ENCODE measurements at regions not wholly inside any gene's neighbourhood (a gene's known extent, or its start where the extent isn't known, plus 50 kb on each side); places are given as distances from the start of the nearest gene placed in this dataset.

DNA sequence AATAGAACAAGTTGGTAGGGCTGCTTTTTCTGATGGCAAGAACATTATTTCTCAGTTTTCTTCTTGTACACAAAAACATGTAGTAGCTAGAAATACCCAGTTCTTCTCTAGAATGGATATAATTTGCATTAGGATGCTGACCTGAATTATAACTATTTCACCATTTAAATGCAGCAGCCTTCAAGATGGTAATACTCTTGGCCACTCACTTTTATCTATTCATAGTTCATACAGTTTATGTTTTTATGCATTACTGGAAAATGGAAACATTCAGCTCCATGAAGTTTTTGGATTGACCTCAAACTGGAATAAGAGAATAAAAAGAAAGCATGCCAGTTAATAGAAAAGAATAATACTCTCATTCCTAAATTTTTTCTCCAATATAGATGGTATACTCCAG is 487.4 kb downstream of the PABPC4L start:
- no peak for FAIRE-seq

DNA sequence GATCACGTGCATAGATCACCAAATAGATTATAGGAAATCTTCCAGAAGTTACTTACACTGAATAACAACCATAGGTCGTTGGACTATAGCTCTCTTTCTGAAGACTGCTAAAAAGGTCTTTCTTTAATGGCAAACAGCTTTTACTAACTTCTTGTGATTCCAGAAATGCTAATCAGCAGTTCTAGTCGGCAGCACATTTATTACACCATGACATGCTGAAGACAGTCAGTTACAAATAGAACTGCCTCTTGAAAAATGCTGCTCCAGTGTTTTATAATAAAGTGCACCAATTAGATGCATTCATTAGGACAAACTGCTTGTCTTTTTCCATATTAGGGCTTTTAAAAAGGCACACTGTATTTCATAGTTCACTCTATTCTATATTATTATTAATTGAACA is 488.2 kb downstream of the PABPC4L start:
- FAIRE-seq: no peak

DNA sequence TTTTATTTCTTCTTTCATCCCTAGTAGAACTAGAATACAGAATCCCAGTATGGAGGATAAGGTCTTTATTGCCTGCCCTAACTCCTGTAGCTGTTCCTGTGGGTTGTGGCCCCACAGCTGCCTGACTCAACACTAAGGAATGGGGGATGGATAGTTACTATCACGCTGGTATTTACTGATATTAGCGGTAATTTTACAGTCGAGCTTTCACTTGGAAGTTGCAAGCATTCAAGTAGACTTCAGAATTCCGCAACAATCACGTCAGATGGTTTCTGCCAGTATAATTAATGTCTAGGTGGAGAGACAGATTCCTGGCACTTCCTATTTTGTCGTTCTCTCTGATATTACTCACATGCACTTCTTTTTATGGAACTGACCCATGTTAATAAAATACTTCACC is 489.8 kb downstream of the PABPC4L start:
- no peak for FAIRE-seq

DNA sequence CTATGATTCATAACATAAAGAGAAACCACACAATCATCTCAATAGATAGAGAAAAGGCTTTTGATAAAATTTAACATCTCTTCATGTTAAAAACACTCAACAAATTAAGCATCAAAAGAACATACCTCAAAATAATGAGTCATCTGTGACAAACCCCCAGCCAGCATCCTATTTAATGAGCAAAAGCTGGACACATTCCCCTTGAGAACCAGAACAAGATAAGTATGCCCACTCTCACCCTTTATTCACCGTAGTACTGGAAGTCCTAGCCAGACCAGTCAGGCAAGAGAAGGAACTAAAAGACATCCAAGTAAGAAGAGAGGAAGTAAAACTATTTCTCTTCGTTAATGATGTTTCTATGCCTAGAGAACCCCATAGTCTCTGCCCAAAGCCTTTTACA is 507.2 kb downstream of the PABPC4L start:
- no peak for FAIRE-seq

DNA sequence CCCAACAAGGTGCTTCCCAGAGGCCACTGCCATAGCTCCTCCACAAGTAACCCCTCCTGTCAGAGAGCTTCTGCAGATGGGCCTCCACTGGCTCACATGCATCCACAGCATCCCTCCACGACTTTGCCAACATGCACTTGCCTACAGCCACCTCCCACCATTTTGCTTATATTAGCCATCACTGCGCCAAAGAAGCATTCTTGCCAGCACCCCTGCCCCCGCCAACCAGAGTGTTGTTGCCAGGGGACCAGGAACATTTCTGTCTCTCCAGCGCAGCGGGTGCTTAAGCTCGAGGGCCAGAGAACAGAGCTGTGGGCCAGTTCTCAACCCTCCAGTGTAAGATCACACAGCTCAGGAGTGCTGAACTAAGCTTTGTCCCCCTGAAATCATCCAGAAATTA is 517.6 kb downstream of the PABPC4L start:
- no peak for FAIRE-seq

DNA sequence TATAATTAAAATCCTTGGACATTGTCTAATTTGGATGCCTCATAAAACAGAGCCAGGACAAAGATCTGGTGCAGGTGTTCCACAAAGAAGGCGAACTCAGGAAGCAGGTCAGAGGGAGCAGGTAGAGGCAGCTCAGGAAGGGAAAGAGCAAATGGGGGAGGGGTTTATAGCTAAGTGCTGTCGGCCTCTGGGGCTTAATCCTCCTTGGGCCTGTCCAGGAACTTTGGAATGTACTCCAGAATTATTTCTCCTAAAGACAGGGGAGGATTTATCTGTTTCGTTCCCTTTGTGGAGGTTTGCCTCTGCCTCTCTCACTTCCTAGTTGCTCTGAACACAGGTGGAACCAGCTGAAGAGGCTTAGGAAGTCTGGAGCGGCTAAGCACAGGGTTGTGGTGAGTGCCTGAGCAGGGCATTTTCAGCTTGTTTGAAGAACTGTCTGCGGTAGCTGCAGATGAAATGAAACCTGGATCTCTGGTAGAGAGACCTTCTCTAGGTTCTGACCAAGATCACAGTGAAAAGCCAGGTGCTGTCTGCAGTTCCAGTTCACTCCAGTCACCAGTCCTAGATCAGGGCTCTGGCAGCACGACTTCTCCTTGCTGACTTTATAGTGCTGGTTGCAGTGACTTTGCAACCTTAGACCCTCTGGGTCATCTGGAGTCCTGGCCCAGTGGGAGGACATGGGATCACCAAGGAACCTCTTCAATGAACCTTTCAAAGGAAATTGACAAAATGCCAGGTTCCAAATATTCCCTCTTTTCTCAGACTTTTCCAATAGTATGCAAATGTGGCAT is 519.2 kb downstream of the PCDH10 start:
- FAIRE-seq: no peak

DNA sequence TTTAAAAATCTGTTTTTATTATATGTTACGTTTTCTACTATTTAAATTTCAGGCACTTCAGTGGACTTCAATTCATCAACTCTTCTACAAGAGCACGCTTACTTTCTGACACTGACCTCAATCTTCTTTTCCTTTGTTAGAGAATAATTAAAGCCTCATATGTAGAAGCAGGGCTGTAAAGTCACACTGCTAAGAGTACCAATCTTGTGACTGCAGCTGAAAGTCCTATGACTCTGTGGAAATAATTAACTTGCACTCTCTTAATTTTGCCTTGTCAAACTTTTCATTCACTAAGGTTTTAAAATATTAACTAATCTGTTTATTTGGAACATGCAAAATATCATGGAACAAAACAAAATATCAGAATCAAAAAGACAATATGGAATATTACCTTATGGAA is 498.1 kb downstream of the PCDH10 start:
- no peak for FAIRE-seq

DNA sequence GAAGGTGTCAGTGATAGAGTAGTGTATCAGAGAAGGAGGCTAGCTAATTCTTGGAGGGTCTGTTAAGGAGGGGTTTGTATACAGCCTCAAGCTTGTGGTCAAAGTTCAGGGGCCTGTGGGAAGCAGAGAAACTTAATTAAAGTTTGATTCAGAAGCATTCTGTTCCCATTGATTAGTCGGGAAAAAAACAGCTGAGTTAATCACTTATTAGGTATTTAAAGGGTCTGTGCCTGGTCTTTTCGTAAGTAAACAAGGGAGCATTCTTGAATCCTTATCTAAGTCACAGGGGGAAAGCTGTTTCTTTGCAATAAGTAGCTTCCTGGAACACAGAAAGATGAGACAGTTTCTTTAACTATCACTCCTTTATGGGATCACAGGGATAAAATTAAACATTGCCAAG is 492.1 kb downstream of the PCDH10 start:
- no peak for FAIRE-seq

DNA sequence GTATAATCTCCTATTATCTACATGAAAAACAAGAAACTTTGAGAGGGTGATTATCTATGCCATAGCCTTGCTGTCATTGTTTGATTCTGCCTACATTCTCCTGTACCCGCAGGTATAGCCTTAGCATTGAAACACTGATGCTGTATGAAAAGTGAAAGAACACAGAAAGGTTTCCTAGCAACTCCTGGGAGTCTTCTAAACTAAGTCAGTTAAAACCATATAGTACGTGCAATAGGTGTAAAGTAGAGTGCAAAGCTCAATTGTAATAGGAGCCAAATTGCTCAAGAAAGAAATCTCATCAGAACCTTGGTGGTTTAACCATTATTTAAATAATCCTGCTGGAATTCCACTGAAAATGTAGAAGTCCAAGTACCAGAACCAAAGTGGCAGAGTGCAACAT is 489.7 kb downstream of the PCDH10 start:
- FAIRE-seq: no peak

DNA sequence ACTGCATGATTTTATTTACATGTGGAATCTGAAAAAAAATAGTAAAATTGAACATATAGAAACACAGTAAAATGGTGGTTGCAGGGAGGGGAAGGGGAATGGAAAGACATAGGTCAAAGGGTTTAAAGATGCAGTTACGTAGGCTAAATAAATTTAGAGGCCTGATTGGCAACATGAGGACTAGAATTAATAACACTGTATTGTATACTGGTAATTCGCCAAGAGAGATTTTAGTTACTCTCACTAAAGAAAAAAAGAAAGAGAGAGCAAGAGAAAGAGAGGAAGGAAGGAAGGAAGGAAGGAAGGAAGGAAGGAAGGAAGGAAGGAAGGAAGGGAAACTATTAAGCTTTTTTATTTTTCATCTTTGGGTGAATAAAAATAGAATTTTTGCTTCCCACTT is 488.1 kb downstream of the PCDH10 start:
- no peak for FAIRE-seq

DNA sequence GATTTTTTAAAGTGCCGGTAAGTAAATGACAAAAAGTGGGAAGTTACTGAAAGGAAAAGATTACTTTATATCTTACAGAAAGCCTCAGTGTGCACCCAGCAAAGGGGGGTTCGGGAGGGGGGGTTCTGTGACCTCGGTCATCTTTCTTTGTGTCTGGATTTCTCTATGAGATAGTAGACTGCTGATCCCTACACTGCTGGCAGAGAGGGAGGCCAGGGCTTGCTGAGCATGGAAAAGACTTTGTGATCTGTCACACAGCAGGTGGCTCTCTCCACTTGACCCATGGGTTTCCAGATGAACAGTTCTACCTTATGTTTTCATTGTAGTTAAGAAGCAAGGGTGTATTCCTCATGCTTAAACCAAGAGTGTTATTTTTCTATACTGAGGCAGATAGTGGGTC is 475.6 kb downstream of the PCDH10 start:
- FAIRE-seq: no peak

DNA sequence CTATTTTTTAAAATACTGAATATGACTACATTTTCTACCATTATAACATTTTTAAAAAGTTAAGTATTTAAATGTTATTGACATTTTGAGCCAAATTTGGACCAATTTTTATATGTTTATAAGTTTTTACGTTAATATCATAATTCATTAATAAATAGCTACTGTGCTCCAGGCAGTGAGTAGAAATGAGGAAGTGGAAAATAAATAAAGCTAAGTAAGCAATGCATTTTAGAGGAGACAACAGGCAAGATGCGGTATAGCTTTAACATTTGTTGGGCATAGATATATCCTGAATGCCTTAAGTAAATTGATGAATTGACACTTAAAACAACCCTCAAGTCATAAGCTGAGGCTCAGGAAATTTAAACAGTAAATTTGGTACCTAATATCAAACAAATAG is 474.8 kb downstream of the PCDH10 start:
- FAIRE-seq: no peak

DNA sequence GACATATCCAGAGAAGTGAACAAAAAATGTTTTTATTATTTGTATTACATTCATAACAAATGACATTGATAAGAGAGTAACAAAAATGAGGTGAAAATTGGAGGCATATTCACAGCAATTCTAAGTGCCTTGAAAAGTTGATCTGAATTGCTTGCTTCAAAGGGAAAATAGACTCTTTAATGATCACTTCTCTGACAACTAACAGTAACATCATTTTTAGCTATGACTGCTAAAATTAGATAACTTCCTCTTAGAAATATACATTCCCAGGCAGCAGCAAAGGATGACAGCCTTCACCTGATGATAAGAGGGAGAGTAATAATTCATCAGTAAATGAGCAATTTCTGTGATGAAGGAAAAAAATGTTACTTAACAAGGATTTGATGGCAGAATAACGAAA is 472.5 kb downstream of the PCDH10 start:
- no peak for FAIRE-seq

DNA sequence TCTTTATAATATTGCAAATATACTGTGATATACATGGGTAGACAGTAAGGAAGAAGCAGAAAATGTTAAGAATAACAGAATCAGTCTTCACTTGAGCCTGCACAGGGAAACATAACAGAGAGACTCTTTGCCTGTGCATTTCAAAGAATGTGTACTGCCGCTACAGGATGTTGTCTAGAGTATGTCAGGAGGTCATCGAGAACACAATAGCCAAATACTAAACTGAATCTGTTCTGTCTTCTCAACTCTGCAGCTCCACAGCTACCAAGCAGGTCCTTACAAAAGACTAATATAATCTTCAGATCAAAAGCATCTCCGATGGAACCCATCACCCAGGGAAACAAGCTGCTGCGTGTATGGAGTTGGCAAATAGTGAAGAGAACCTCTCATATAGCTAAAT is 471.5 kb downstream of the PCDH10 start:
- FAIRE-seq: no peak

DNA sequence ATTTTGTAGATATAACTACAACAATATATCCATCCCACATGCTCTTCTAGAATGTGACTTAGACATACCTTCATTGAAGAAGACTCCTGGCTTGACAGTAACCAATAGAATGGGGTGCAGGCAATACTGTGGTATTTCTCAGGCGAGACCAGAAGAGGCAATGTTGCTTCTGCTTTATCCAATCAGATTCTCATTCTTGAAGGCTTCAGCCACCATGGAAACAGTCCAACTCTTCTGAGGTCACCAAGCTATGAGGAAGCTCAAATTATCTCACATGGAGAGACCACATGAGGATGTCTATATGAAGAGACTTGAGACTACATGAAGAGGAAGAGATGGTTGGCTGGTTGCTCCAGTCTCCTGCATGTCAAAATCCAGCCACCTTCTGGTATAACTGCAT is 469.9 kb downstream of the PCDH10 start:
- FAIRE-seq: no peak

DNA sequence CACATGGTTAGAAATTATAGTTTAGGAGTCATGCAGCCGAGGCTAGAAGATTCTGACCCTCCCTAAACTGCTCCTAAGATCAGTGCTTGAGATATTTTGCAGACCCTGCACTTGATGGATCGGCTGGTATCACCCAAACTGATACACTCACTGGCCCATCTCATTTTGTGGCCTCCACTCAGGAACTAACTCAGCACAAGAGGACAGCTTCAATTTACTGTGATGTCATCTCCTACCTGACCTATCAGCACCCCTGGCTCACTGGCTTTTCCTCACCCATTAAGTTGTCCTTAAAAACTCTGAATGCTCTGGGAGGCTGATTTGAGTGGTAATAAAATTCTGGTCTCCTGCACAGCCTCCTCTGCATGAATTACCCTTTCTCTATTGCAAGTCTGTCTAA is 450.9 kb downstream of the PCDH10 start:
- no peak for FAIRE-seq

DNA sequence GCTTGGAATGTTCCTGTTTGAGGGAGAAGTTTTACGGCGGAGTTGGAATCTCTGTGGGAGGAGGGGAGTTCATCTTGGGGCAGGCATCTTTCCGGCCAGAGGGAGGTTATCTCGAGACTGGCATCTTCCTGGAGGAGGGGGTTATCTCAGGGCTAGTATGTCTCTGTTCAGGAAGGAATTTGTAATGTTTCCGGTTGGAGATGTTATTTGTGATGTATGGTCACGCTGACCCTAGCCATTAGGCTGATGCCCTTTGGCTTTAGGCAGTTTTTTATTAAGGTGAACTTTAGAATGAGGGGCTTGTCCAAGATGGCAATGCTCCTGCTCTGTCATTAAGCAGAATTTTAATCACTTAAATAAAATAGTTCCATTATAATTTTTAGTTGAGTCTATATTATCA is 449.7 kb downstream of the PCDH10 start:
- no peak for FAIRE-seq

DNA sequence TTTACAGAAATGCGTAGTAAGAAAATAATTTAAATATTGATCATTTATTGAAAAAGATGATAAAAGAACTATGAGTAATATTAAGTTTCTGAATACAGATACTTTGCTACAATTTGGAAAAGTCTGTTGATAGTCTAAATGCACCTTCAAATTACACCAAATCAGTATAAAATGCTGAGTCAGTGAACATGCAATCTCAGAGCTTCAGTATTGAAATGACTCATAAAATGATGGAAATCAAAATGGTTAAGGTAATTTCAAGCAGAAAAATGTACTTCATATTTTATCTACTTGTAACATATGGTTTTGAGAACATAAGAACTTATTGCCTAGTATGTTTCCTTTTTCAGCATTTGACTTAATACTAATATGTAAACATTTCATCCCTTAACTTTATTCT is 448.2 kb downstream of the PCDH10 start:
- FAIRE-seq: no peak

DNA sequence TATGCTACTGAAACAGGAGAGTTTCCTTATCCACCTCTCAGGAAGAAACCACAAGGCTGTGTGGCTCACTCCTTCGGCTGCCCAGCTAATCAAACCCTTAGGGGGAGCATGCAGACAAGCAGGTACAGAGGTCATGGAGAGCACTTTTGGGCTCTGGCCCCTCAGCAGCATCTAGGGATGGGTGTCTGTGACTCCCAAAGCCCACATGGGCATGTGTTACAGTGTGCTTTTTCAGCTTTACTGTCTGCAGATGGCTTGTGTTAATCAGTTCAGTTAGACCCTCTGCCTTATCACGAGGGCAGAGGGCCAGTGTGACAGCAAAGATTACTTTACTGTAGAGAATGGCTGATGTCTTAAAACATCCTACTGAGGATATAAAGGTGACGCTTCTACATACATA is 447.4 kb downstream of the PCDH10 start:
- FAIRE-seq: no peak

DNA sequence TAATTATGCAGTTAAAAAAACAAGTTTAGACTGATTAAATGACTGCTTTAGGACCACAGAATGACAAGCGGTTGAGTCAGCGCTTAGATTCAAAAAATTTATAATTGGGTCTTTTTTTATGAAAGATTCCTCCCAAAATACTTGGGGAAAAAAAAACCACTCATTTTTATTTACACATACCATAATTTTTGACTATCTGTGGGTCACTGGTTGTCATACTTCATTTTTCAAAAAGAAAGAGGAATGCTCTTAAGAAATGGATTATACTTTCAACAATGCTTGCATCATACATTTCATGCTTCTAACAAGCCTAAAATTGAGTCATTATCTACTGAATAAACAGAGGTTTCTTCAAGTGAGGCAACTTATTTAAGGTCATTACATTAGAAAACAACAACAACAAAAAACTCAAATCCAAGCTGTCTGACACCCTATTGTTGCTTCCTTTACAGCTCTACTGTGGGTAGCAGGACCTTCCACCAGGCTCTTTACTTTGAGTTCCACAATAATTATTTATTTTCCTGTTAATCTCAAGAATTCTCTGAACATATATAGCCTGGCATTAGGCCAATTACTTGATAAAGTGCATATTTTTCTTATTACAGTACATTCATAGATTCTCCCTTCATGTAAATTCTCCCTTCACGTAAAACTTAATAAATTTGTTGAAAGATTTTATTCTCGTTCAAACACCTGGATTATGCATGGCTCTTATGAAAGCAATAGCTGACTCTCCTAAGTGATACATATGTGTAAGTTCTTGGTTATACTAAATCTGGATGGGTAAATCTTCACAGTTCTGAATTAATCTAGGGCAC is 445.5 kb downstream of the PCDH10 start:
- FAIRE-seq: no peak

DNA sequence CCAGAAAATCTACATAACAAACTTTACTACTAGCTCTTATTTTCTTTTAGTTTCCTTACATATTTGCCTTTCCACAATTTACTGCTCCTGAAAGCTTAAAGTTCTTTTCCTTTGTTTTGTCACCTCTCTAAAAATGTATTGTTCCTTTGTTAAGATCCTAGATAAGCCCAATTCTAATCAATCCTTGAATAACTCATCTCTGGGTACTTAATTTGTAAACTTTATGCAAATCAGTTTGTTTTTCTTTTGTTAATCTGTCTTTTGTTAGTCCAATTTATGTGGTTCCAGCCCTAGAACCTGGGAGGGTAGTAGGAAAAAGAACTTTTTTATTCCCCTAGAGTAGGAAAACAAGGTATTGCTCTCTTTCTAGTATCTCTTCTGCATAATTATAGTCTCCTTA is 444.7 kb downstream of the PCDH10 start:
- FAIRE-seq: no peak

DNA sequence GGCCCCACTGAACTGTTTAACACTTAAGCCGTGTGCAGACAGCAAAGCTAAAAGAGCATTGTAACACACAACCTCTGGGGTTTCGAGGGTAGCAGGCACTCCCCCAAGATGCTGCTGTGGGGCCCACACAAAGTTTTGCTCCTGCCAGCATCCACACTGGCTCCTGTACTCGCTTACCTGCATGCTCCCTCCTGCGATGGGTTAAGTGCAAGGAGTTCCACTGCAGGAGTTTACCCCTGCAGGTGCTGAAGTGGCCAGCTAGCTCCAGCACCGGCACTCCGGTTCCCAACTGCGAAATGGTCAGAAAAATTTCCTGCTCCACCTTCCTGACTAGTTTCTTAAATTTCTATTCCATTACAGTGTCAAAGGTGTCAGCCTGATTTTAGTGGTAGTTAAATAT is 443.5 kb downstream of the PCDH10 start:
- FAIRE-seq: no peak

DNA sequence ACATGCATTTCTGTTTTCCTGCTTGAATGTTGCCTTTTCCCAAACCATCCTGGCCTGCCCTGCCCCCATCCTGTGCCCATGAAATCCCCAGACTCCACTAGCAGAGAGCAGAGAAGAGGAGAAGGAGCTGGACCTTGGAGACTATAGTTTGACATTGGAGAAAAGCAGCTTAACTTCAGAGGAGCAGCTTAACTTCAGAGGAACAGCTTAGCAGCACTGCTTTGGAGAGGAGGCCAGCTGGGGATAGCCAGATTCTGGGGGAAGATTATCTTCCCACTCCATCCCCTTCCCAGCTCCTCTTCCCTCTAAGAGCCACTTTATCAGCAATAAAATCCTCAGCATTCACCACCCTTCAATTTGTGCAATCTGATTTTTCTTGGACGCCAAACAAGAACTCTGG is 443.0 kb downstream of the PCDH10 start:
- no peak for FAIRE-seq

DNA sequence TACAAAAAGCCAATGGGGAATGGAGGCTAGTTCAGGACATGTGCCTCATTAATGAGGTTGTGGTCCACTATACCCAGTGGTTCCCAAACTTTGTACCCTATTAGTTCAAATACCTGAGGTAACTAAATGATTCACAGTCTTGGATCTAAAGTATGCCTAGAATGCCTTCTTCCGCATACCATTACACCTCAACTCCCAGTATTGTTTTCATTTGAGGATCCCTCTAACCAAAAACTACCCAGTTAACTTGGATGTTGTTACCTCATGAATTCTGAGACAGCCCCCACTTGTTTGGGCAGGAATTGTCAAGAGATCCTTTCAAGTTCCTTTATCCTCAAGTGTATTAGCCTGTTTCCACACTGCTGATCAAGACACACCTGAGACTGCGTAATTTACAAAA is 439.2 kb downstream of the PCDH10 start:
- FAIRE-seq: no peak

DNA sequence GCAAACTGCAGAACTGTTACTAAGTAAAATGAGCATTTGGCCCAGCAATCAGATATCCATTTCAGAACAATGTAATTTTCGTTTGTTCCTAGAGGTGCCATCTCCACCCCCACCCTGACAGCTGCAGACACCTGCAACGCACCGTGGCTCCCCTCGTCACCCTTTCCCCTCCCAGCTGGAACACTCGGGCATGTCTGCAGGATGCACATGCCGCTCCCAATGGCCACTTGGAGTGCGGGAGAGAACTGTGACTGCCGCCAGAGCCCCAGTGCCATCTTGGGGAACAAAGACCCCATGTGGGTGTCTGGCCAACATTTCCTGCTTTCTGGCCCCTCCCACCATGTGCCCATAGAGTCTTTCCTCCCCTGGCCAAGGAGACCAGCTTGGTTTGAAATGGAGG is 436.2 kb downstream of the PCDH10 start:
- no peak for FAIRE-seq

All from TTC549 (cell line).